Nephron progenitor cell (in vitro differentiated cells): ENCODE measurements at regions not wholly inside any gene's neighbourhood (a gene's known extent, or its start where the extent isn't known, plus 50 kb on each side); places are given as distances from the start of the nearest gene placed in this dataset.
"Not testable (repeated sequence)": the region's sequence is repeated elsewhere in the genome, so short reads cannot be mapped to it uniquely, and the experiment has no call there.

Experiments used
- DNase-seq: peaks from one replicate; pipeline ENCODE4 v3.0.0; 2021
- H3K27ac Mint-ChIP-seq: 2 replicates; pipeline ENCODE4 v1.8.0; 2021; ENCODE audit warnings: mild to moderate bottlenecking, moderate library complexity, mixed read lengths
- H3K27me3 Mint-ChIP-seq: 2 replicates; pipeline ENCODE4 v1.8.0; 2021; ENCODE audit warnings: mild to moderate bottlenecking, low read depth, mixed read lengths; ENCODE audit not compliant: poor library complexity
- H3K36me3 Mint-ChIP-seq: 2 replicates; pipeline ENCODE4 v1.8.0; 2021; ENCODE audit warnings: low read depth, mixed read lengths
- H3K4me1 Mint-ChIP-seq: 2 replicates; pipeline ENCODE4 v1.8.0; 2021; ENCODE audit warnings: mixed read lengths
- H3K4me3 Mint-ChIP-seq: 2 replicates; pipeline ENCODE4 v1.8.0; 2021; ENCODE audit warnings: mild to moderate bottlenecking, moderate library complexity, mixed read lengths
- H3K9me3 Mint-ChIP-seq: 2 replicates; pipeline ENCODE4 v1.8.0; 2021; ENCODE audit warnings: mild to moderate bottlenecking, moderate library complexity, mixed read lengths
- TF ChIP-seq, protein P1 (sequence below): fragments of 200-600 bp; sonication (generic); IDR thresholded peaks from 2 replicates; pipeline ENCODE4 v1.5.0; 2021; ENCODE audit warnings: antibody characterized with exemption

DNA sequence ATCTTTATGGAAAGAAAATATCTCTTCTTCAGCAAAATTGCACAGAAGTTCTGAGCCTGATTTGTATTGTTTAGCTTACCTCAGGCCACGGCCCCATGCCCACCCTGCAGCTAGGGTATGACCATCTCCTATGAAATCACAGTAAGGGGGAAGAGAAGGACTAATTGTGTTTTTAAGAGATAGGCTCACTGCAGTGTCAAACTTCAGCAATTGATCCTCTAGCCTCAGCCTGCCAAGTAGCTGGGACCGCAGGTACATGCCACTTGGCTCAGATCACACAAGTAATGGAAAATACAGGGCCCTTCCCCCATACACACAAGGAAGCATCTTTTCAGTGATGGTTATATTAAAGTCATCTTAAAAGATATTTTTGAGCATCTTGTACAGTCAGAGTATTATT is 60.0 kb downstream of the DMAC1 start:
- H3K36me3 Mint-ChIP-seq, result no peaks in the 10 kb centered on the region
- peaks cover 4% of the 10 kb centered on the region for H3K27me3 Mint-ChIP-seq
- no peak overlapping the region for H3K27ac Mint-ChIP-seq
- peaks cover 28% of the 10 kb centered on the region for H3K9me3 Mint-ChIP-seq
- H3K4me3 Mint-ChIP-seq, result no peak overlapping the region
- H3K4me1 Mint-ChIP-seq, result no peaks in the 10 kb centered on the region
- DNase-seq, result no peak
- TF ChIP-seq, protein P1, sequence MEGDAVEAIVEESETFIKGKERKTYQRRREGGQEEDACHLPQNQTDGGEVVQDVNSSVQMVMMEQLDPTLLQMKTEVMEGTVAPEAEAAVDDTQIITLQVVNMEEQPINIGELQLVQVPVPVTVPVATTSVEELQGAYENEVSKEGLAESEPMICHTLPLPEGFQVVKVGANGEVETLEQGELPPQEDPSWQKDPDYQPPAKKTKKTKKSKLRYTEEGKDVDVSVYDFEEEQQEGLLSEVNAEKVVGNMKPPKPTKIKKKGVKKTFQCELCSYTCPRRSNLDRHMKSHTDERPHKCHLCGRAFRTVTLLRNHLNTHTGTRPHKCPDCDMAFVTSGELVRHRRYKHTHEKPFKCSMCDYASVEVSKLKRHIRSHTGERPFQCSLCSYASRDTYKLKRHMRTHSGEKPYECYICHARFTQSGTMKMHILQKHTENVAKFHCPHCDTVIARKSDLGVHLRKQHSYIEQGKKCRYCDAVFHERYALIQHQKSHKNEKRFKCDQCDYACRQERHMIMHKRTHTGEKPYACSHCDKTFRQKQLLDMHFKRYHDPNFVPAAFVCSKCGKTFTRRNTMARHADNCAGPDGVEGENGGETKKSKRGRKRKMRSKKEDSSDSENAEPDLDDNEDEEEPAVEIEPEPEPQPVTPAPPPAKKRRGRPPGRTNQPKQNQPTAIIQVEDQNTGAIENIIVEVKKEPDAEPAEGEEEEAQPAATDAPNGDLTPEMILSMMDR, result no peak

DNA sequence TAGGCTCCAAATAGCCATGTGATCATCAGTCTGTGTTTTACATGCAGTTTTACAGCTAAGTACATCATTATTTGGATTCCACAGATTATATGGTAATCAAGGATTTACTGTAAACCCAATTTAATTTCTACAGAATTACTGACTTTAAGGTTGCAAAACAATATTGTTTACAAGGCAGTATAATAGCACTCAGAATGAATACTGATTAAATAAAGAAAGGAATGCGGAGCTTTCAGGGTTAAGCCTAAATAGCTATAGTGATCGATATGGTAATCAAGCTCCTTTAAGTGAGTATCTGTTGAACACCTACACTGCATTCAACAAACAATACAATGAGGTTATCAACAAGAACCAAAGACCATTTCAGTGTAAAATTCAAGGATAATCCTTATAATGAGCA is 64.3 kb downstream of the DMAC1 start:
- H3K4me1 Mint-ChIP-seq, result no peaks in the 10 kb centered on the region
- H3K27me3 Mint-ChIP-seq, result no peaks in the 10 kb centered on the region
- no peak overlapping the region for H3K27ac Mint-ChIP-seq
- no peak overlapping the region for H3K4me3 Mint-ChIP-seq
- DNase-seq, result no peak
- no peaks in the 10 kb centered on the region for H3K36me3 Mint-ChIP-seq
- H3K9me3 Mint-ChIP-seq, result peaks cover 19% of the 10 kb centered on the region
- TF ChIP-seq, protein P1, result no peak

GRCh38 chr9:7730164-7730445 is 69.5 kb downstream of the DMAC1 start:
- Mint-ChIP-seq H3K27ac (no peak overlapping the region), H3K4me3 (no peak overlapping the region), H3K36me3 (no peaks in the 10 kb centered on the region), H3K4me1 (peaks cover 18% of the 10 kb centered on the region), H3K9me3 (no peaks in the 10 kb centered on the region), H3K27me3 (no peaks in the 10 kb centered on the region)
- TF ChIP-seq, protein P1, result no peak
- no peak for DNase-seq

- no peak for DNase-seq
- TF ChIP-seq, protein P1, result no peak
- Mint-ChIP-seq H3K27me3 (peaks cover 3% of the 10 kb centered on the region), H3K4me3 (no peak overlapping the region), H3K4me1 (peaks cover 18% of the 10 kb centered on the region), H3K9me3 (no peaks in the 10 kb centered on the region), H3K36me3 (no peaks in the 10 kb centered on the region), H3K27ac (no peak overlapping the region)
These were observed 70.0 kb downstream of the DMAC1 start for GRCh38 chr9:7729371-7730163.

DNA sequence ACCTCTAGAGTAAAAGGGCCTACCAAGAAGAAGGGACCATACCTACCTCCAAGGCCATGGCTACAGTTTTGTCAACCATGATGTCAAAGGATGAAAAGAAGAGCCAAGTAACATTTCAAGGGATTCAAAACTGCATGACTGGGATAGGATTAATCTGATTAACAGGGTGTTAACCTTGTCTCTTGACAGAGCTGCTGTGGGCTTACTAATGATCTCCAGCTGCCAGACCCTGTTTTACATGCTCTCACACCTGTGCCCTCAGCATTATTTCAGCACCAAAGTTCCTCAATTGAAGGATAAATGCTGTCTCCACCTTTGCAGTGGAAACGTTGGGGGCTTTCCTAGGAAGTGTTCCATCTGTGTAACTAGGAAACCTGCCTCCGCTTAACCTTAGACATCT is 78.3 kb downstream of the DMAC1 start:
- H3K4me3 Mint-ChIP-seq, result no peak overlapping the region
- TF ChIP-seq, protein P1, result no peak
- H3K27ac Mint-ChIP-seq, result no peak overlapping the region
- H3K27me3 Mint-ChIP-seq, result peaks cover 9% of the 10 kb centered on the region
- peaks cover 12% of the 10 kb centered on the region for H3K4me1 Mint-ChIP-seq
- H3K36me3 Mint-ChIP-seq, result peaks cover 4% of the 10 kb centered on the region
- no peak for DNase-seq
- peaks cover 17% of the 10 kb centered on the region for H3K9me3 Mint-ChIP-seq

DNA sequence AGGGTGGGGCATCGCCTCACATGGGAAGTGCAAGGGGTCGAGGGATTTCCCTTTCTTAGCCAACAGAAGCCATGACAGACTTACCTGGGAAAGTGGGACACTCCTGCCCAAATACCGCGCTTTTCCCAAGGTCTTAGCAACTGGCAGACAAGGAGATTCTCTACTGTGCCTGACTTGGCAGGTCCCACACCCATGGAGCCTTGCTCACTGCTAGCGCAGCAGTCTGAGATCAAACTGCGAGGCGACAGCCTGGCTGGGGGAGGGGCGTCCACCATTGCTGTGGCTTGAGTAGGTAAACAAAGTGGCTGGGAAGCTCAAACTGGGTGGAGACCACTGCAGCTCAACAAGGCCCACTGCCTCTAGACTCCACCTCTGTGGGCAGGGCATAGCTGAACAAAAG is 86.5 kb downstream of the DMAC1 start:
- H3K9me3 Mint-ChIP-seq, result peaks cover 46% of the 10 kb centered on the region
- H3K27ac Mint-ChIP-seq, DNase-seq, H3K36me3 Mint-ChIP-seq, H3K4me3 Mint-ChIP-seq, H3K4me1 Mint-ChIP-seq, H3K27me3 Mint-ChIP-seq: not testable (repeated sequence)
